ENCODE measurements at regions not wholly inside any gene's neighbourhood (a gene's known extent, or its start where the extent isn't known, plus 50 kb on each side); places are given as distances from the start of the nearest gene placed in this dataset.

DNA sequence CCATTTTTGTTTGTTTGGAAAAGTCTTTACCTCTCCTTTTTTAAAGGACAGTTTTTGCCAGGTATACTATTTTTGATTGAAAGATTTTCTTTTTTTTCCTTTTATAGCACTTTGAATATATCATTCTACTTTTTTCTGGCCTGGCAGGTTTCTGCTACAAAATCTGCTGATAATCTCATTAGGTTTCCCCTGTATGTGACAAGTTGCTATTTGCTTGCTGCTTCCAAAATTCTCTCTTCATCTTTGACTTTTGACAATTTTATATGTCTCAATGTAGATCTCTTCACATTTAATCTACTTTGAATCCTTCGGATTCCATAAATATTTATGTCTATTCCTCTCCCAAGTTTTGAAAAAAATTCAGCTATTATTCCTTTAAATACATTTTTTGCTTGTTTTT lies 838.5 kb downstream of the IGSF11 start:
- no peak for DNase-seq (ENCODE audit: extremely low spot score)
- ChIA-PET POLR2A (no interaction called here), CTCF (no interaction called here)
- TF ChIP-seq FOXA1 (IDR thresholded peaks at IDR 0.05) (no peak), FOXM1 (IDR thresholded peaks at IDR 0.05; ENCODE audit: borderline replicate concordance) (no peak), NFRKB (IDR thresholded peaks at IDR 0.05) (no peak), LEF1 (IDR thresholded peaks at IDR 0.05; ENCODE audit: borderline replicate concordance) (no peak), L3MBTL2 (conservative IDR thresholded peaks at IDR 0.05) (no peak), SUZ12 (IDR thresholded peaks at IDR 0.05) (no peak), HDGF (IDR thresholded peaks at IDR 0.05; ENCODE audit: borderline replicate concordance) (no peak), BHLHE40 (IDR thresholded peaks at IDR 0.05; ENCODE audit: borderline replicate concordance) (no peak), ZNF384 (IDR thresholded peaks at IDR 0.05) (no peak)

DNA sequence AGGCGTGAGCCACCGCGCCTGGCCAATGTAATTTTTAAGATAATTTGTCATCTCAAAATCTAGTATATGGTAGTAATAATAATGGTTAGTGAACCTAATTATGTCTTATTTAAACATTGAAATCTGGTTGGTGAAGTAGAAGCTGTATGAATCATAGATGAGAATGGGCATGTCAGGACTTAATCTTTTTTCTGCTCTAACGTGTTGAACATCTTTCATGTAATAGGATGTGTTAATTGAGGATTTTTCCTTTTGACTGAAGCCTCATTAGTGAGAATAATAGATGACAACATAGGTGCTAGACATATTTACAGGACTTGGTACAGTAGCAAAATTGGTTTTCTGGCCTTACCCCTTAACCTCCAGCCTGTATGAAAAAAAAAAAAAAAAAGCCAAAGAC lies 835.6 kb downstream of the IGSF11 start:
- ChIA-PET CTCF (no interaction called here), POLR2A (no interaction called here)
- no peak for DNase-seq (ENCODE audit: extremely low spot score)
- TF ChIP-seq CTBP1 (IDR thresholded peaks at IDR 0.05; ENCODE audit: borderline replicate concordance), result no peak
- no peak for TF ChIP-seq ELF4 (IDR thresholded peaks at IDR 0.05)
- no peak for TF ChIP-seq LEF1 (IDR thresholded peaks at IDR 0.05; ENCODE audit: borderline replicate concordance)
- no peak for TF ChIP-seq ARNT (IDR thresholded peaks at IDR 0.05)
- TF ChIP-seq FOXM1 (IDR thresholded peaks at IDR 0.05; ENCODE audit: borderline replicate concordance), result no peak
- TF ChIP-seq FOXK2 (IDR thresholded peaks at IDR 0.05), result no peak
- TF ChIP-seq TARDBP (IDR thresholded peaks at IDR 0.05), result no peak
- no peak for TF ChIP-seq ZNF384 (IDR thresholded peaks at IDR 0.05)

DNA sequence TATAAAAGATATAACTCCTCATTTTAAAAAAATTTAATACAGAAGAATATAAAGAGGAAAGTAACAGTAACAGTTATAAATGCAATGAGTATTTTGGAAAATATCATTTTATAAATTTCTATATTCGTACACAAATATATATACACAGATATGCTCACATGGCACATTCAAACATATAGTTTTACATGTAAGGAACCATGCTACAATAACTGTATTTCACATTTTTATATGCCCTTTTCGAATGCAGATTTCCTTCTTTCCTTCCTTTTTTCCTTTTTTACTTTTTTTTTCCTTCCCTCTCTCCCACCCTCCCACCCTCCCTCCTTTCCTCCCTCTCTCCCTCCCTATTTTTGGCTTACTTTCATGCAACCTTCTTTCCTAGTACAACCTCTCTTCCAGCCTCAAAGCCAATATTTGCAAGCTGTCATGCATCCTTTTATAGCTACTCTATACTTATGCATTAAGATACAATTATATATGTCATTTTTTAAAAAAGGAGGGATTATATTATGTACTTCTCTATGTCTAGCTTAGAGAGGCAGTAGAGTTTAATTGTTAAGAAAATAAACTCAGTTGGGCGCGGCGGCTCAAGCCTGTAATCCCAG lies 830.5 kb downstream of the IGSF11 start:
- POLR2A ChIA-PET, result no interaction called here
- TF ChIP-seq ZNF384 (IDR thresholded peaks at IDR 0.05) (no peak), LEF1 (IDR thresholded peaks at IDR 0.05; ENCODE audit: borderline replicate concordance) (no peak), SP1 (IDR thresholded peaks at IDR 0.05) (no peak), TARDBP (IDR thresholded peaks at IDR 0.05) (no peak), ELF4 (IDR thresholded peaks at IDR 0.05) (no peak), BHLHE40 (IDR thresholded peaks at IDR 0.05; ENCODE audit: borderline replicate concordance) (no peak), L3MBTL2 (conservative IDR thresholded peaks at IDR 0.05) (no peak), ARNT (IDR thresholded peaks at IDR 0.05) (no peak)

DNA sequence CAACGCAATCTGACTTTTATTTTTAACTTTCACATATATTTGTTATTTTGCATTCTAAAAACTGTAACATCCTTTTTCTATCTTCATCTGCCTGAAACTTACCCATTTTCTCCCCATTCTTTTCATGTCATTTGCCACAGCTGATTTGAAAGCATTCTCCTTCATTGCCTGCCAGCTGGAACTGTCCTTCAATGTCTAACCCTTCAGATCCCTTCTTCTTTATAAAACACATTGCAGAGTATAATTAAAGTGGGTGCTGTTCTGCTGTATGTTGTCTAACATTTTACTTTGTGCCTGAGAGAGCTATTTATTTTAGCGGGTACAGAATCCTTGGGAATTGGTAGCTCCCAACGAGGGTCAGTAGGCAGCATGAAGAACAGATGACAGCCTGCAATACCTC lies 827.4 kb downstream of the IGSF11 start:
- ChIA-PET POLR2A (no interaction called here), CTCF (no interaction called here)
- no peak for DNase-seq (ENCODE audit: extremely low spot score)
- TF ChIP-seq BHLHE40 (IDR thresholded peaks at IDR 0.05; ENCODE audit: borderline replicate concordance), result no peak
- TF ChIP-seq ARNT (IDR thresholded peaks at IDR 0.05), result no peak
- no peak for TF ChIP-seq LEF1 (IDR thresholded peaks at IDR 0.05; ENCODE audit: borderline replicate concordance)
- TF ChIP-seq, protein P1, sequence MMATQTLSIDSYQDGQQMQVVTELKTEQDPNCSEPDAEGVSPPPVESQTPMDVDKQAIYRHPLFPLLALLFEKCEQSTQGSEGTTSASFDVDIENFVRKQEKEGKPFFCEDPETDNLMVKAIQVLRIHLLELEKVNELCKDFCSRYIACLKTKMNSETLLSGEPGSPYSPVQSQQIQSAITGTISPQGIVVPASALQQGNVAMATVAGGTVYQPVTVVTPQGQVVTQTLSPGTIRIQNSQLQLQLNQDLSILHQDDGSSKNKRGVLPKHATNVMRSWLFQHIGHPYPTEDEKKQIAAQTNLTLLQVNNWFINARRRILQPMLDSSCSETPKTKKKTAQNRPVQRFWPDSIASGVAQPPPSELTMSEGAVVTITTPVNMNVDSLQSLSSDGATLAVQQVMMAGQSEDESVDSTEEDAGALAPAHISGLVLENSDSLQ (IDR thresholded peaks at IDR 0.05), result no peak
- TF ChIP-seq SUZ12 (IDR thresholded peaks at IDR 0.05), result no peak
- TF ChIP-seq CTBP1 (IDR thresholded peaks at IDR 0.05; ENCODE audit: borderline replicate concordance), result no peak
- no peak for TF ChIP-seq FOXM1 (IDR thresholded peaks at IDR 0.05; ENCODE audit: borderline replicate concordance)
- no peak for TF ChIP-seq ELF4 (IDR thresholded peaks at IDR 0.05)
- no peak for TF ChIP-seq L3MBTL2 (conservative IDR thresholded peaks at IDR 0.05)
- TF ChIP-seq FOXK2 (IDR thresholded peaks at IDR 0.05), result no peak

More for the DNA sequence above, 830.5 kb downstream of the IGSF11 start:
- DNase-seq (ENCODE audit: extremely low spot score), result no peak
- CTCF ChIA-PET, result no interaction called here

DNA sequence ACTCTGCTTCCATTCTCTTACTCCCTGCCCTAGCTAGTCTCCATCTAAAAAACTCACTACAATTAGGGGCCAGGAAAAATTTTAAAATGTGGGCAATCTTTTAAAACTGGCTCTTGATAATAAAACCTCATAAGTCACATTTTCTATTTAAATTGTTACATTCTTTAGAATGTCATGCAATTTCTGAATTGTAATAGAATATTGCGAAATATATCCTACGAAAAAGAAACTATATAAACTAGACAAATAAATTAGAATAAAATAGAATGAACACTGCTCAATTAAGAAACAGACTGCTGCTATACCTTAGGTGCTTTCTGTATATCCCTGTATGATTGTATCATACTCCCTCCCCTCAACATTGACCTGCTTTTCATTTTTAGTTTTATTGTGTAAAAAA lies 826.0 kb downstream of the IGSF11 start:
- ChIA-PET POLR2A (no interaction called here), CTCF (no interaction called here)
- no peak for DNase-seq (ENCODE audit: extremely low spot score)
- TF ChIP-seq ARNT (IDR thresholded peaks at IDR 0.05) (no peak), BHLHE40 (IDR thresholded peaks at IDR 0.05; ENCODE audit: borderline replicate concordance) (no peak), ZNF384 (IDR thresholded peaks at IDR 0.05) (no peak), TARDBP (IDR thresholded peaks at IDR 0.05) (no peak), FOXK2 (IDR thresholded peaks at IDR 0.05) (no peak), SP1 (IDR thresholded peaks at IDR 0.05) (no peak), L3MBTL2 (conservative IDR thresholded peaks at IDR 0.05) (no peak), NFRKB (IDR thresholded peaks at IDR 0.05) (no peak), LEF1 (IDR thresholded peaks at IDR 0.05; ENCODE audit: borderline replicate concordance) (no peak), FOXM1 (IDR thresholded peaks at IDR 0.05; ENCODE audit: borderline replicate concordance) (no peak), CTBP1 (IDR thresholded peaks at IDR 0.05; ENCODE audit: borderline replicate concordance) (no peak), FOXA1 (IDR thresholded peaks at IDR 0.05) (no peak), ELF4 (IDR thresholded peaks at IDR 0.05) (no peak), SUZ12 (IDR thresholded peaks at IDR 0.05) (no peak), HDGF (IDR thresholded peaks at IDR 0.05; ENCODE audit: borderline replicate concordance) (no peak)
- TF ChIP-seq, protein P1 (IDR thresholded peaks at IDR 0.05), result no peak

DNA sequence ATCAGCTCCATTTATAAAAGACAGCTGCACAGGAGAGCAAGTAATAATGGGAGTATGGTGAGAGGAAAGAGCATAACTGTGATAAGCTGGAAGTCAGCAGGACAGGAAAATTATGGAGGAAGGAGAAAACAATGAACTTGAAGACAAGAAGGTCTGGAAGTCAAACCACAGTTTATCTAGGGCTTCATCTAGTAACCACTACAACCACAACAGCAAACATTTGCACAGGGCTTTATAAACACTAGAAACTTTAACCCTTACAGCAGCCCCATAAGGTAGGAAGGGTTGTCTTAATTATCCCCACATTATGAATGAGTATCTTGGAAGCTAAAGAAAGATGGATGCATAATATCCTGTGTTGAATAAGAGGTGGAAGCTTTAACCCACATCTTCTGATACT lies 820.8 kb downstream of the IGSF11 start:
- ChIA-PET POLR2A (no interaction called here), CTCF (no interaction called here)
- no peak for DNase-seq (ENCODE audit: extremely low spot score)
- TF ChIP-seq L3MBTL2 (conservative IDR thresholded peaks at IDR 0.05) (no peak), LEF1 (IDR thresholded peaks at IDR 0.05; ENCODE audit: borderline replicate concordance) (no peak), FOXA1 (IDR thresholded peaks at IDR 0.05) (no peak), CTBP1 (IDR thresholded peaks at IDR 0.05; ENCODE audit: borderline replicate concordance) (no peak), FOXK2 (IDR thresholded peaks at IDR 0.05) (no peak), TARDBP (IDR thresholded peaks at IDR 0.05) (no peak), HDGF (IDR thresholded peaks at IDR 0.05; ENCODE audit: borderline replicate concordance) (no peak), ARNT (IDR thresholded peaks at IDR 0.05) (no peak), SUZ12 (IDR thresholded peaks at IDR 0.05) (no peak), NFRKB (IDR thresholded peaks at IDR 0.05) (no peak), SP1 (IDR thresholded peaks at IDR 0.05) (no peak)
- TF ChIP-seq, protein P1 (IDR thresholded peaks at IDR 0.05), result no peak
